H1 (cell line): ENCODE measurements at regions not wholly inside any gene's neighbourhood (a gene's known extent, or its start where the extent isn't known, plus 50 kb on each side); places are given as distances from the start of the nearest gene placed in this dataset.

Experiments used
- CTCF ChIA-PET: fragments of 300-600 bp; sonication (Branson Sonifier 250); formaldehyde crosslinking; loops from one replicate; lab custom pipeline; 2021; ENCODE audit not compliant: partially characterized antibody; lab: Charles Lee
- POLR2A ChIA-PET: fragments of 300-600 bp; sonication (Branson Sonifier 250); formaldehyde crosslinking; loops from one replicate; lab custom pipeline; 2021; ENCODE audit warnings: inconsistent platforms; ENCODE audit not compliant: partially characterized antibody; lab: Charles Lee
- DNase-seq, 2 experiments: peaks; one replicate each; pipeline versions ENCODE4 v3.0.0 to v3.0.0-alpha.2; 2010 to 2022; ENCODE audit warnings: low spot score in 2 of 2, low read depth in 1 of 2, mixed read lengths in 1 of 2
- FAIRE-seq: peaks from 2 replicates; lab custom pipeline; 2011; peaks lifted over from hg19 to GRCh38; lab: Jason Lieb, UNC
- H2AFZ ChIP-seq: 2 replicates; pipeline ENCODE4 v1.8.1; 2012; ENCODE audit warnings: low read length, inconsistent platforms
- H2AK5ac ChIP-seq: 2 replicates; pipeline ENCODE4 v1.6.1; 2013; ENCODE audit warnings: low read depth, low read length
- H2BK120ac ChIP-seq: replicated peaks from 2 replicates; pipeline ENCODE3; 2013; ENCODE audit warnings: low read depth, low read length, inconsistent platforms
- H2BK12ac ChIP-seq: 2 replicates; pipeline ENCODE4 v1.6.1; 2013; ENCODE audit warnings: low read depth, low read length
- H2BK15ac ChIP-seq: 2 replicates; pipeline ENCODE4 v1.6.1; 2013; ENCODE audit warnings: low read length
- H2BK20ac ChIP-seq: 2 replicates; pipeline ENCODE4 v1.6.1; 2013; ENCODE audit warnings: low read length
- H2BK5ac ChIP-seq: 2 replicates; pipeline ENCODE4 v1.6.1; 2013; ENCODE audit warnings: low read depth, low read length
- H3K14ac ChIP-seq: 2 replicates; pipeline ENCODE4 v1.6.1; 2013; ENCODE audit warnings: inconsistent platforms; ENCODE audit not compliant: insufficient read length
- H3K18ac ChIP-seq: 2 replicates; pipeline ENCODE4 v1.6.1; 2013; ENCODE audit warnings: low read length; ENCODE audit errors: extremely low read depth
- H3K23ac ChIP-seq: 2 replicates; pipeline ENCODE4 v1.6.1; 2013; ENCODE audit warnings: inconsistent platforms; ENCODE audit not compliant: insufficient read length
- H3K23me2 ChIP-seq: 2 replicates; pipeline ENCODE4 v1.6.1; 2013; ENCODE audit warnings: low read depth, low read length
- H3K27ac ChIP-seq: 2 replicates; pipeline ENCODE4 v1.6.1; 2011; ENCODE audit warnings: low read depth, low read length, inconsistent platforms
- H3K27me3 ChIP-seq, 4 experiments: replicated peaks in 1 of 4; 1 replicate in 1 of 4; 2 replicates in 3 of 4; pipeline versions ENCODE4 v1.6.1 to v1.8.1; 2011 to 2013; ENCODE audit warnings: low read length in 3 of 4, mild to moderate bottlenecking in 3 of 4, inconsistent platforms in 2 of 4, mixed read lengths in 2 of 4, moderate library complexity in 1 of 4; ENCODE audit not compliant: control insufficient read depth in 3 of 4, insufficient read depth in 3 of 4; ENCODE audit errors: extremely low read depth in 1 of 4
- H3K36me3 ChIP-seq, 4 experiments: 2 replicates each; pipeline versions ENCODE4 v1.6.1 to v1.8.1; 2011 to 2013; ENCODE audit warnings: mild to moderate bottlenecking in 4 of 4, low read length in 3 of 4, moderate library complexity in 2 of 4, control low read depth in 1 of 4, inconsistent platforms in 1 of 4; ENCODE audit not compliant: insufficient read depth in 4 of 4, control insufficient read depth in 2 of 4
- H3K4ac ChIP-seq: replicated peaks from 2 replicates; pipeline ENCODE3; 2013; ENCODE audit warnings: low read length, low read depth, mixed read lengths, inconsistent platforms; ENCODE audit not compliant: insufficient read length
- H3K4me1 ChIP-seq, 4 experiments: replicated peaks in 1 of 4; 1 replicate in 1 of 4; 2 replicates in 3 of 4; pipeline versions ENCODE4 v1.6.1 to v1.8.1; 2011 to 2013; ENCODE audit warnings: low read length in 3 of 4, inconsistent platforms in 2 of 4, mixed read lengths in 1 of 4; ENCODE audit not compliant: insufficient read depth in 4 of 4, control insufficient read depth in 3 of 4
- H3K4me2 ChIP-seq, 2 experiments: 2 replicates each; pipeline versions ENCODE4 v1.6.1 to v1.8.1; 2011 to 2013; ENCODE audit warnings: low read depth in 2 of 2, low read length in 2 of 2, control low read depth in 1 of 2, inconsistent platforms in 1 of 2, mild to moderate bottlenecking in 1 of 2; ENCODE audit not compliant: insufficient read depth in 1 of 2
- H3K4me3 ChIP-seq, 4 experiments: fragments of 200-600, 300-600 bp in 1 of 4; sonication (generic), shearing (Covaris generic), sonication (Bioruptor Twin) in 1 of 4; 2 replicates each; pipeline versions ENCODE4 v1.5.1 to v1.8.1; 2011 to 2016; ENCODE audit warnings: low read length in 4 of 4, low read depth in 3 of 4, control low read depth in 2 of 4, inconsistent platforms in 2 of 4, mild to moderate bottlenecking in 2 of 4, mixed read lengths in 1 of 4, moderate library complexity in 1 of 4; ENCODE audit not compliant: insufficient read depth in 2 of 4; ENCODE audit errors: extremely low read depth in 1 of 4
- H3K56ac ChIP-seq: replicated peaks from 2 replicates; pipeline ENCODE3; 2013; ENCODE audit warnings: low read depth, mild to moderate bottlenecking, mixed read lengths, low read length, inconsistent platforms; ENCODE audit not compliant: insufficient read length
- H3K79me1 ChIP-seq: 2 replicates; pipeline ENCODE4 v1.6.1; 2013; ENCODE audit warnings: low read depth, low read length, control low read depth
- H3K79me2 ChIP-seq, 2 experiments: 2 replicates each; pipeline versions ENCODE4 v1.6.1 to v1.8.1; 2012 to 2013; ENCODE audit warnings: low read length in 2 of 2, mild to moderate bottlenecking in 2 of 2, inconsistent platforms in 1 of 2; ENCODE audit not compliant: insufficient read depth in 2 of 2, control insufficient read depth in 1 of 2
- H3K9ac ChIP-seq, 4 experiments: replicated peaks in 1 of 4; 1 replicate in 1 of 4; 2 replicates in 3 of 4; pipeline versions ENCODE4 v1.6.1 to v1.8.1; 2011 to 2013; ENCODE audit warnings: low read depth in 3 of 4, low read length in 3 of 4, control low read depth in 2 of 4, mild to moderate bottlenecking in 2 of 4, moderate library complexity in 2 of 4, inconsistent platforms in 1 of 4; ENCODE audit errors: extremely low read depth in 1 of 4
- H3K9me3 ChIP-seq, 2 experiments: 2 replicates each; pipeline versions ENCODE4 v1.6.1 to v1.8.1; 2012 to 2013; ENCODE audit warnings: mild to moderate bottlenecking in 2 of 2, moderate library complexity in 2 of 2, control low read depth in 1 of 2, inconsistent platforms in 1 of 2, low read depth in 1 of 2, low read length in 1 of 2, mixed read lengths in 1 of 2; ENCODE audit not compliant: insufficient read depth in 2 of 2
- H4K20me1 ChIP-seq, 2 experiments: replicated peaks in 1 of 2; 2 replicates each; pipeline versions ENCODE3 to v1.8.1; 2011 to 2013; ENCODE audit warnings: inconsistent platforms in 2 of 2, low read length in 2 of 2, mild to moderate bottlenecking in 1 of 2; ENCODE audit not compliant: insufficient read depth in 2 of 2, control insufficient read depth in 1 of 2
- H4K5ac ChIP-seq: 2 replicates; pipeline ENCODE4 v1.6.1; 2013; ENCODE audit warnings: low read length, low read depth, mixed read lengths, inconsistent platforms; ENCODE audit not compliant: insufficient read length
- H4K8ac ChIP-seq: 2 replicates; pipeline ENCODE4 v1.8.0; 2013; ENCODE audit warnings: mild to moderate bottlenecking, moderate library complexity, low read length, inconsistent platforms; ENCODE audit not compliant: insufficient read depth; ENCODE audit errors: extremely low read depth
- H4K91ac ChIP-seq: replicated peaks from 2 replicates; pipeline ENCODE3; 2013; ENCODE audit warnings: low read length, mixed read lengths, inconsistent platforms; ENCODE audit not compliant: insufficient read length
- KDM5A ChIP-seq: fragments of 200-600 bp; IDR thresholded peaks from 2 replicates; pipeline ENCODE4 v1.7.1; 2012; ENCODE audit warnings: mild to moderate bottlenecking, low read length, inconsistent platforms, mixed read lengths
- WGBS, 2 experiments: shearing (Covaris generic) in 1 of 2; methylation state at CpG; one replicate each; pipeline versions ENCODE4 v1.1.6 to v1.1.7; 2013 to 2015; ENCODE audit warnings: low lambda C conversion rate in 2 of 2, mixed read lengths in 2 of 2, inconsistent platforms in 1 of 2, low coverage in 1 of 2, missing lambda C conversion rate in 1 of 2; ENCODE audit not compliant: insufficient replicate concordance in 2 of 2, insufficient coverage in 1 of 2, insufficient read length in 1 of 2; ENCODE audit errors: extremely low coverage in 1 of 2, missing lambda C conversion rate in 1 of 2; 5-methylcytosine and 5-hydroxymethylcytosine counted together

GRCh38 chr6:156336733-156337132 lies 440.4 kb upstream of the ARID1B start:
- H3K4ac ChIP-seq = no peak overlapping the region
- H3K14ac ChIP-seq = no peak overlapping the region
- H3K79me1 ChIP-seq = no peaks in the 10 kb centered on the region
- H2AK5ac ChIP-seq = no peak overlapping the region
- CTCF ChIA-PET = interaction anchor here (0.7 to 2.1 kb wide), 3 partner anchors 9 to 163 kb away, joined by 3 to 7 read pairs (median 5); no protein-coding TSS in a partner anchor
- no peaks in the 10 kb centered on the region for H3K23me2 ChIP-seq
- no peak overlapping the region for H4K8ac ChIP-seq
- no peak overlapping the region for H4K5ac ChIP-seq
- H2BK5ac ChIP-seq = no peak overlapping the region
- no peak overlapping the region for H3K4me2 ChIP-seq
- no peaks in the 10 kb centered on the region for H3K27me3 ChIP-seq
- no peak overlapping the region for H2BK120ac ChIP-seq
- DNase-seq = no peak
- no peak overlapping the region for H3K9ac ChIP-seq
- TF ChIP-seq KDM5A = no peak
- TF ChIP-seq, all 59 proteins: peak for 0
- no peak for FAIRE-seq
- WGBS, 2 experiments = 100% methylated on average over 3 of the region's 3 CpGs; no CpG with 5 or more reads in 1 of the 2 experiments
- Histone ChIP-seq H3K36me3 (no peaks in the 10 kb centered on the region; a peak in 1 of 8 replicates), H3K56ac (no peak overlapping the region), H2BK20ac (no peak overlapping the region), H3K18ac (no peak overlapping the region), H3K79me2 (no peaks in the 10 kb centered on the region), H3K23ac (no peak overlapping the region), H2BK12ac (no peak overlapping the region), H4K91ac (no peak overlapping the region), H2AFZ (no peak overlapping the region), H3K4me3 (no peak overlapping the region), H2BK15ac (no peak overlapping the region), H3K4me1 (no peaks in the 10 kb centered on the region), H3K9me3 (peaks cover 10 to 15% of the 10 kb centered on the region in 2 experiments), H4K20me1 (no peaks in the 10 kb centered on the region), H3K27ac (no peak overlapping the region)
- POLR2A ChIA-PET = interaction anchor here (1.2 kb wide), 1 partner anchor 10 kb away, joined by 3 read pairs; no protein-coding TSS in a partner anchor
